ENCODE measurements at regions not wholly inside any gene's neighbourhood (a gene's known extent, or its start where the extent isn't known, plus 50 kb on each side); places are given as distances from the start of the nearest gene placed in this dataset.
A peak's percentile ranks its signal among the peaks of the same experiment; 100 is the strongest.
"Not testable (repeated sequence)": the region's sequence is repeated elsewhere in the genome, so short reads cannot be mapped to it uniquely, and the experiment has no call there.

DNA sequence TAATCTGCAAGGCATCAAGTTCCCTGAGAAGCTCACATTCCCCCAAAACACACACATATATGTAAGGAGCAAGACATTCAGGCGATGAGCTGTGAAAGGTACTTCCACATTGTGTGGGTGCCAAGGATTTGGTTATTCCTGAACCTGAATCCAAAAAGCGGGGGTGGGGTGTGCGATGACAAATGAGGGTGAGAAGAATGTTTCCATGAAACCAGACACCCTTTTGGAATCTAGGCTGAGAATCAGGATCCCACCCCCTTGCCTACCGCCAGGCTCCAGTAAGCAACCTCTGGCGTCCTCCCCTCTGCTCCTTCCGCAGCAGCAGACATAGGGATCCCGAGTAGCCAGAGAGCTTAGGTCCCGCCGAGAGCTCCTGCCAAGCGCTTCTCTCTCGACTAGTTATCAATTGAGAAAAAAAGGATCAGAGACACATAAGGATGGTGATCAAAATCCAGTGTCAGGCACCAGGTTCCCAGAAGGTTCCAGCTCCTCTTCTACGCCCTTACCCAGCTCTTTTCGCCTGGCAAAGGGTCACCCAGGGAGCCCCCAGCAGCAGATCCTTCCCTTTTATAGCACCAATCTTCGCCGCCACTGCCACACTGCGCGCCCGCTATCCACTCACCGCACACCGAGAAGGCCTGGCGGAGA, 191.1 kb downstream of the USP22 start:
- not testable (repeated sequence) for DNase-seq

DNA sequence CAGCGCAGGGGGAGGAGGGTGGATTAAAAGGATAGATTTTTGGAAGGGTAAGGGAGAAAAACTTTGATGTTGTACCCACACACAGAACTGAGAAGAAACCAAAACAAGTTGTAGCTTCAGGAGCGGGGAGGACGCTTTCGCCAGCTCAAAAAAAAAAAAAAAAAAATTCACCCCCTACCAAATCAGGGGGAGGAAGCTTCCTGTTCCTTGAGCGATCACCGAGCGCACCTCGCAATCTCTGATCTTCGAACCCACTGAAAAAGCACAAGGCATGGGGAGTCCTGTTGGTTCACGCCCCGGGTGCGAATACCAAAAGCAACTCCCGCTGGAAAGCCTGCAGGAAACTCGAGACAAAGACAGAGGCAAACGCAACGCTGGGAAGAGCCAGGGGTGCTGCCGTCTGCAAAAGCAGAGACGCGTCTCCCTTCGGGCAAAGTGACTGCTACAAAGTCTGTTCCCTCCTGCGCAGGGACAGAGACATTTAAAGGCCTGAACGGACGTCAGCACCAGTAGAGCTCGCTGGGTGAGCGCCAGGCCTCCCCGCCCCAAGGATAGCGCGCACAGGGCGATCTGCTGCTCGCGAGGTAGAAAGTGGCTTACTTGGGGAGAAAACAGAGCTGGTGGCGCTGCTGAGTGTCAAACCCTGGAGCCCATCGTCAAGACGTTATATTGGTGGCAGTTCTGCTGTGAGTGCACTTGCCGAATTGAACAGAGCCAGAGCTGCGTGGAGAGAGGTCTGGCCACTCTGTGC, 190.4 kb downstream of the USP22 start:
- DNase-seq, result peak; percentile 21

DNA sequence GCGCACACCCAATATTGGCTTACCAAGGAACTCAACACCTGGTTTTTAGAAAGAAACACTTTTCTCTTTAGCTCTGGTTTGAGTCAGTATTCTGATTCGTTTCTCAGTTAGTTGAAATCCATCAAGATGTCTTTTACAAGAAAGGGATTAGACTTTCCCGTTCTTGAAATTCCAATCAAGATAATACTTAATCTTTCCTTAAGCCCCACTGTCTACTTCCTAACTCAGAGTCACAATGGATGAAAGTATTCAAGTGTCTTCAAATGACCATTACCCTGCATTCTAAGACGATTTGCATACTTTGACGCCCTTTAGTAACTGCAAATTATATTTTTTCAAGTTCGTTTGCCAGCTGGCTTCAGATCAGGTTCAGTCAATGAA, 189.8 kb downstream of the USP22 start:
- DNase-seq, result no peak

DNA sequence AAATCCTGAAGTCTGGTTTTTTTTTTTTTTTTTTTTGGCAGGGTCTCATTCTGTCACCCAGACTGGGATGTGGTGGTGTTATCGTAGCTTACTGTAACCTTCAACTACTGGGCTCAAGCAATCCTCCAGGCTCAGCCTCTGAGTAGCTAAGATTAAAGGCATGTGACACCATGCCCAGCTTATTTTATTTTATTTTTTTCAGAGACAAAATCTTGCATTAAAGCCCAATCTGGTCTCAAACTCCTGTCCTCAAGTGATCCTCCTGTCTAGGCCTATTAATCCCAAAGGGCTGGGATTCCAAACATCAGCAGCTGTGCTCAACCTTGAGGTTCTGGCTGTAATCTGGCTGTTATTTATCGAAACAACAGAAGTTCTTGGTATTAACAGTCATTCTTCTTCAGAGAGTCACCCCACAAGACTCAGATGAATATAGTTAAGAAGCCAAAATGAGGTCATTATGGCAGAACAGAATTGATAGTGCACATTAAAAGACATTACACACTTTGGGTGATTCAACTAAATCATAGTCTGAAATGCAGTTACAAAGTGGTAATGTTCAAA, 186.8 kb downstream of the USP22 start:
- not testable (repeated sequence) for DNase-seq

DNA sequence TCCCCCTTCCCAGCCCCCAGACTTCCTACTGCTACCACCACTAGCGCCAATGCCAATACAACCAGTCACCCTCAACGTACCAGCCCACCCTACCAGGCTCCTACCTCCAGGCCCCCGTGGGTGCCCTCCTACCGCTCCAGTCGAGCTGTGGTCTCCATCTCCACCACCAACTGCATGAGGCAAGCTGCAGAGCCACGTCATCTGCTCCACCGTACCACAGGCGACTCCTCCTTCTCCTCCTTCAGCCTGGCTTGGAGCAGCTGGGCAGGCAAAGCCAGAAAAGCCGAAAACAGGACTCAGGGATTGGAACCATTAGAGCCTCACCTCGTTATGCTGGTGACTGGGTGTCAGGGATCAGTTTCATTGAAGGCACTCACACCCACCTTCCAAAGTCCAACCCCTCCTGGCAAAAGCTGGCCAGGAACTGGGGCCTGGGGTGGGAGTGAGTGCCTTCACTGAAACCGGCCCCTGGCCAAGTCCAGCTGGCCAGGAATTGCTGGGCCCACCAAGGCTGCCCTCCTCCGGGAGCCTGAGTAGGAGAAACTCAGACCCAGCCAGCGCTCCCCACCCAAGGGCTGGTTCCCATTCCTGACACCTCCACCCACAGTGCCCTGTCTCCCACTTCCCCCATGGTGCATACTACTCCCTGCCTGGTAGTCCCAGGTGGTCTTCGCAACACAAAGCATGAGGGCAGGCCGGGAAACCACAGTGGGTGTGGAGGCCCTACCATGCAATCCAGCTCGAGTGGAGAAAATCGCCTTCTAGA, 176.2 kb downstream of the USP22 start:
- not testable (repeated sequence) for DNase-seq

DNA sequence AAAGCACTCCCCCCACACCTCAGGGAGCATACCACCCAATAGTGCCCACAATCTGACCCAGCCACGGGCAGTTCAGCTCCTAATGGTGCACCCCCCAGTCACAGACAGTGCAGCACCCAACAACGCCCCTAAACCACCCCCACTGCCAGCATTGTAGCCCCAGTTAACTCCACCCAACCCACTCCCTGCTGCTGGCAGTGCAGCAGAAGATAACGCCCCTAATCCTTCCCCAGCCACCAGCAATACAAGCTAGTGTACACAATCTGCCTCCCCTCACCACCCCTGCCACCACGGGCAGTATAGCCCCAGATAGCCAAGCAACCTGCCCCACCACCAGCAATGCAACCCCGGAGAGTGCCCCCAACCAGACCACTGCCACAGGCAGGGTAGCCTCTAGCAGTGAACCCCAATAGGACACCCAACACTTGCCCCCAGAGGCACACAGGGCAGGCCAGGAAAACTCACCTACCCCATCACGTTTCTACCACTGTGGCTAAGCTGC, 175.3 kb downstream of the USP22 start:
- DNase-seq, result not testable (repeated sequence)

DNA sequence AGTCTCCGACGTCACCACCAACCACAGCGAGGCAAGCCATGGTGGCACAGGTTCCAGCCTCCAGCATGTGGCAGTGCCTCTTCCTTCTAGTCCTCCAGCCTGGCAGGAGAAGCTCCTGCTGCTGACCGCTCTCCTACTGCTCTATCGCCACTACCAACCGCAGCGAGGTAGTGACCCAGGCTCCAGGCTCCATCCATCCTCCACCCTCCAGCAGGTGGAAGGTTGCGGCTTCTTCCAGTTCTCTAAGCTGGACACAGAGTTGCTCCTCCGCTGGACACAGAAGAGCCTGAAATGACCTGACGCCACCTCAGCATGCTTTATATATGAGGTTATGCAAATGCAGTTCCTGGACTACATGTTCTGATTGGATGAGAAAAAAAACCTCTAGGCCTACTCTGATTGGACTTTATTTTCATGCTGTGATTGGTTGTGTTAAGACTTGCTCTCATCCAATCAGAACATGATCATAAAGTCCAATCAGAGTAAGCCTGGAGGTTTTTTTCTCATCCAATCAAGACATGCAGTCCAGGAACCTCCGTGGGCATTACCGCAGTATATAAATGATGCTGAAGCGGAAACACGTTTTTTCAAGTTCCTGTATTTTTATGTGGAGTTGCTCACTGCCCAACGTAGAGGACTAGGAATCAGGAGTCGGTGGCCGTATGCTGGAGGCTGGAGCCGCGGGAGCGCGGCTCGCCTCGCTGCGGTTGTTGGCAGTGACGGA, 174.7 kb downstream of the USP22 start:
- DNase-seq, result not testable (repeated sequence)

DNA sequence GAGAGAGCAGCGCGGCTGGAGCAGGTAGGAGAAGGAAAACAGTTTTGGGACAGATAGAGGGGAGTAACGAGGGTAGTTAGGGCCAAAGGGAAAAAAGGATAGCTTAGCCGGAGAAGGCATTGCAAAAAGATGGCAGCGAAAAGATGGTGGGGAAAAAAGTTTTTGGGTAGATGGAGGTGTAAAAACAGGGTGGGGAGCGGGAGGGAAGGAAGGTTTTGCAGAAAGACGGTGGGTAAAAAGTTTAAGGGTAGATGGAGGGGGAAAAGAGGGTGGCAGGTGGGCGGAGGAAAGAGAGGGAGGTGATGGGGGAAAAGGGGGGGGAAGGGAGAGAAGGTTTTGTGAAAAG, 174.2 kb downstream of the USP22 start:
- not testable (repeated sequence) for DNase-seq

DNA sequence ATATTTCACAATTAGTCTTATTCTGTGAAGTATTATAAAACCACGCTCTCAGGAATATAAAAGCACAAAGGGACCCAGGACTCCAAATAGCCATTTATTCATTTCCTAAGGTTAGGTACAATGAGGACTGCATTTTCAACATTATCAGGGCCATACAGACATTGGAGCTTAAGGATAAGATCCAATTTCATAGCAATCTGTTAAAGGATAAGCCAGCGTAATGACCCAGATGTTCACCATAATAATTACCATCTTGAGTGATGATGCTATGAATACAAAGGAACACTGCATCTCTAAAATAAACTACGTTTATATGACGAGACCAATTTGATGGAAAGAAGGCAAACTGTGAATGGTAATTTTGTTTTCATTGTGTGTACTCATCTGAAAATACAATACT, 169.6 kb downstream of the USP22 start:
- not testable (repeated sequence) for DNase-seq

DNA sequence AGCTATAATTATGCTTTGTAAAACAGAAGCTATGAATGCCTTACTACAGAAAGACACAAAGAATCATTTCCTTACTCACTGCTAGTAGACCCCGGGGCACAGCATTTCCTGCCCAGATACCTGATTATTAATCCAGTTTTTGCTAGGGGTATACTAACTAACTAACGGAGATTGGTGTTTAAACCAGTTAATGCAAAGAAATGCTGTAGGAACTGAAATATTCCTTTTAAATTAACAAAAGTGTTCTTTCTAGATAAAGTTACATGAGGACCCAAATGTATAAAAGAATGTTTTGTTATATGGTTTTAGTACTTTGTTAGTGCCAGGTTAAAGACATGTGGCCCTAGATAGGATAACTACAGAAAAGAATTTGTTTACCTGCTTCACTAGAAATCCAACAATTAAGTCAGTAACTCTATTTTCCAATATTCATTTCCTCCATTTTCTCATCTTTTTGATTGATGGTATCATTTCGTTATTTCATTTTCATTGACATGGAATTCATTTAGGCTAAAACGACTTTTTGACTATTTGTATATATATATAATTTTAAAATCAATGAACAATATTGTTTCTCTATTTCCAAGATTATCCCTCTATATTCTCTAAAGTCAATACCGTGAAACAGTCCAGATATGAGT, 169.0 kb downstream of the USP22 start:
- DNase-seq, result not testable (repeated sequence)

DNA sequence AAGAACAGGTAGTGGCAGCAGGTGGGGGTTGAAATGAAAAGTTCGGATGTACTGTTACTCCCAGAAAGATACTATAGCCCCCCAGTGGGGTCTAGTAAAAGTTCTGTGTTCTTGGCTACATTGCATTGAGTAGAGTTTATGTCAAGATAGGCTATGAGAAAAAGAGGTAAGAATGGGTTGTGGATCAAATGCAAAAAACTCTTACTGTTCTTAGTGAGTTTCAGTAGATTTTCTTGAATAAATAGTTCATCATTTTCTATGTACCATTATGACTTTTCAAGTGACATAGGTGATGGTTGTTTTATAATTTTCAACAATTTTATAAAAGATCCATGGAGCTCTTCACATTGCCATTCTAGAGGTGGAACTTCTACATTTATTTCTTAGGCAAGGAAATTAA, 165.4 kb downstream of the USP22 start:
- not testable (repeated sequence) for DNase-seq

DNA sequence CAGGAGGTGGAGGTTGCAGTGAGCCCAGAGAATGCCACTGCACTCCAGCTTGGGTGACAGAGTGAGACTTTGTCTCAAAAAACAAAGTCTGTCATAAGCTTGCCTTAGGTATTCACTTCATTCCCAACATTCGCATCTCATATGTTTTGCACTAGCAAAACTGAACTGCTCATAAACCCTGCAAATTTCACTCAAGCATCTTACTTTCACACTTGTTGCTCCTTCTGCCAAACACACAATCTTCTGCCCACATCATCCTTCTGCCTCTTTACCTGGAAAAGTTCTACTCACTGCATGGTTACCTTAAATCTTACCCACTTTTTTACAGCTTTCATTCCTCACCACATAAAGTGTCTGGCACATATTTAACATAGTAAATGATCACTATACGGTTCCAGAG, 152.5 kb downstream of the USP22 start:
- DNase-seq, result no peak

DNA sequence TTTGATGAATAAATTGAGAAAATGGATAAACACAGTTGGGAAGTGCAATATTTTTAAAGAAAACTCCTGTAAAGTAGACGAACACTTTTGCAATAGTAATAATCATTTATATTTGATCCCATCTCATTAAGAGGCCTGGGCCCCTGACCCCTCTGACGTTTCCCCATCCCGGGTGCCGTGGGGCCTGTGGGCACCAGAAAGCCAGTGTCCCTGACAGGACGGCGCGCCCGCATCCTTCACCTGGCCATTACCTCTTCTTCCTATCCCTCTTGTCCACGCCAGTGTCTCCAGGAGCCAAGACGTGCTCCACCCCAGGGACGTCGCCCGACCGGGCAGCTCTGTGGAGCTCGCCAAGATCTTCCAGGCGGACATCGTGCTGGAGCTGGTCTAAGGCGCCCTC, 147.4 kb downstream of the USP22 start:
- not testable (repeated sequence) for DNase-seq

DNA sequence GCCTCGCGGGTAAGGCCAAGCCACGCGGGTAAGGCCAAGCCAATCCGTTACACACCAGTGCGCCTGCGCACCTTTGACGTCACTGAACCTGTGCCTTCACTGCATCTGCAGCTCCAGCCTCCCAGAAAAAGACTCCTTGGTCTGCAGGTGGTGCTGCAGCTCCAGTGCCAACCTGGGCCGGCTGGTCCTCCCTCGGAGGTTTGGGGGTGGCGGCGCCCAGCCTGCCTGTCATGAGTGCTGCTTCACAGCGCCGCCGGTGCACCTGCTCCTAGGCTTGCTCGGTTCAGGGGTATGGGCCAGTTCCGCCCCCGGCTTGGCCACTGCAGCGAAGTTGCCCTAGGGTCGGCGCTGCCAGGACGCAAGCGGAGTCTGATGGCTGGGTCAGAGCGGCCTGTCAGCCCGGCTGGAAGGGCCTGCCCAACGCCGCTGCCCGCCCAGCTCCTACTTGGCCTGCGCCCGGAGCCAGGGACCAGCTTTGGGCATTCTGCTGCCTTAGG, 146.6 kb downstream of the USP22 start:
- peak; percentile 0 for DNase-seq

DNA sequence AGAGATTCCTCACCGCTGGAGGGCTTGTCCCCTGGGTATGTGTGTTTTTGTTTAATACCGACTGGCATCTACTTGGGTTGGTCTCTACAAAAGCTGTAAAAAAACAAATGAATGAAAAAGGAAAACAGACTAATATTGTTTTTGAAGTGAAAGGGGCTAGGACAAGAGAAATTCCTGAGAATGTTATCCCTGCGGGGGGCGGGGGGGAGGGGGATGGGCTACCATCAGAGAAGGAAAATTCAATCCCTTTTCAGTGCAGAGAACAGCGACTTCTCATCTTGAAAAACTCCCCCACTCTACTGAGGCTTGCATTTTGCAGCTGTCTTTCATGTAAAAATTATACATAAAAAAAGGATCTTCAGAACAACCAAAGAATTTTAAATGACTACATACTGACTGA, 144.1 kb downstream of the USP22 start:
- not testable (repeated sequence) for DNase-seq

DNA sequence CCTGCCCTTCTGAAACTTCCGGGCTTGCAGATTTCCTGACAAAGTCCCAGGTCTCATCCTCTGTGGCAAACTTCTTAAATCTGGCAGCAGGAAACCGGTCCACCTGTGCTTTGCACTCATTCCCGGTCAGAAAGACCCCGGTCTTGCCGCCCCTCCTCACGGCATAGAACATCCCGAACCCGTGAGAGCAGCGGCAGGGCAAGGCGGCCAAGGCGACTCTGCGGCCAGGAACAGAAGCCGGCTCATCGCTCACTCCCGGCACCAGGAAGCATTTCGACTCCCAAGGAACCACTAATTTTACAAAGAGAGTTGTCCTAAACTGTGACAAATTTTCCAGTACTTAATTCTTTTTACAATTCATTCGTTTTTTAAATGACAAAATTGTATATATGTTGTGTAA, 140.3 kb downstream of the USP22 start:
- not testable (repeated sequence) for DNase-seq

DNA sequence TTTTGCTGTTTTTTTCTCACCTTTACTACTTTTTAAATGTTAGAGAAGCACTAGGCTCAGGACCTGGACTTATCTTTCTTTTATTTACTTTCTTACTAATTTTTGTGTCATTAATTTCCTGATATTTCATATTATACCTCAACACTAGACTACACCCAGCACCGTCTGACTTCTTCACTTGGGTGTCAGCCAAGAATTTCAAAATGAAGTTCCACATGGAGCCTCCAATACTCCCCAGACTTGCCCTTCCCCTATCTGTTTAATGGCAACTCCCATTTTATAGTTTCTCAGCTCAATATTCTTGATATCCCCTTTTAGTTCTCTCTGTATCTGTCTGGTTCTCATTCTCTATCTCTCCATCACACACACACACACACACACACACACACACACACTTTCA, 139.3 kb downstream of the USP22 start:
- not testable (repeated sequence) for DNase-seq

DNA sequence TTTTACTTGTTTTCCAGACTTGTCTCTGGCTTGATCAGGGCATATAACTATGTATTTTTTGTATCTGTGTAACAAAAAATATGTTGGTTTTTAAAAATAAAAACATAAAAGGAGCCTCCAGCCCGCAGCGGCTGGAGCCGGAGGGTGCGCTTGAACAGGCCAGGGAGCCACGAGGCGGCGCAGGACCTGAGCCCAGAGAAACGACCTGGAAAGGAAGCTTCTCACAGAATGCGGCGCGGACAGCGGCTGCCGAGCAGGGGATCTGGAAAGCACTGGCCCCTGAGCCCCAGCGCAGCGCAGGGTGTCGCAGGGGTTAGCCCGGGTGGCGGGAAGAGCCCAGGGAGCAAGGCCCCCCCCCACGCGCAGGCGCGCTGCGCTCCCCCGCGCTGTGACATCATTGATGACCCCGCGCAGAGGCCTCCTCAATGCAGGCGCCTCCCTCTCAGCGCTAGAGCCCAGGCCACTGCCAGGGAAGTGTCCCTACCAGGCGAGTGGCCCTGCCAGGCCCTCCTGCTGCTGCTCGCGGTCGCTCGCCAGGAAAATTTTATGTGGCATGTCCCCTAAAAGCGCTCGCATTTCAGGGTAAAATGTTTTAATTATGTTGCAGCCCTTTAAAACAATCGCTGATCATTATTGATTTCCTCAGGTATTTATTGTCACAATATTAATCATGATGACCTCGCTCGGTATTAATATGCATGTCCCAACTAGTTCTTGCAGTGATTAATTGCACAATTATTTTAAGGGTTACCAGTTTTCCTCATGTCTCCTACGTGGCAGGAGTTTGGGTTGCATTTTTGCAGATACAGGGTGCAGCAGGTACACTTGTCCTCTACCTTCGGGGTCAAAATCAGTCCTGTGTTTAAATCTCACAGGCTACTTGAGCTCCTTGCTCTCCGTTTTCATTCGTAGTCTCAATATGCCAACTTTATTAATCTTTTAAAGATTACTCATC, 134.2 kb downstream of the USP22 start:
- peak; percentile 87 for DNase-seq

DNA sequence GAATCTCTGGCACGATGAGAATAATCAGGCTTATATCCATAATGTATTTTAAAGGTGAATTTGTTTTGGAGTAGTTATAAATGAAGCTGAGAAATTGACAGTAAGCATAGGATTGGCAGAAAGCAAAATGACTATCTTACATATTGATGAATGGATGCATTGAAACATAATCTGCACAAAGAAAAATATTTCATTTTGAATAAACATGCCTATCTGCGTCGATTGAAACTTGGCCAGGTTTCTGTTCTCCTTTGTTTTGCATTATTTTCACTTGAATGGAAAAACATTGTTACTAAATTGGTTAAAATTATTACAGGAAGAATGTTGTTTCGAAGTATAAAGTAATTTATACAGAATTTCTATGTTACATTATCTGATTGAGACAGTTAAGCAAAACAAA, 128.2 kb downstream of the USP22 start:
- DNase-seq, result no peak

DNA sequence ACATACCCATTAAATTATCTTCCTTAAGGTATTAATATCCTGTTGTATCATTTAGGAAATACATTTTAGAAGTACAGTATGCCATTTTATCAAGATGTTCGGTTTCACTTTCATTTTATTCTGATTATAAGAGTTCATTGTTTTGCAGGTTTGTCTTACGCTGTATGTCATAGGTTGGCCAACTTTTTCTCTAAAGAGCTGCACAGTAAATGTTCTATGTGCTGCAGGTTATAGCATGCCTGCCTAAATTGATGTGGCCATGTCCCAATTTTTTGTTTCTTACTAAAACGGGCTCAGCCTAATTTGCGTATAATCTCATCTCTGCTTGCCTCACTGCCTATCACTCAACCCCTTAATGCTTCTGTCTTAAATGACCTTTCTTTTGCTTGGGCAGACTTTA, 126.4 kb downstream of the USP22 start:
- no peak for DNase-seq

Data from activated CD4-positive, alpha-beta T cell treated with anti-CD3 and anti-CD28 coated beads, Interleukin-2, Interleukin-6, amounts not matched to agents 100 ng/mL and 50 ng/mL, durations not matched to agents 16 hours and 8 hours (primary cell).